ENCODE measurements at regions not wholly inside any gene's neighbourhood (a gene's known extent, or its start where the extent isn't known, plus 50 kb on each side); places are given as distances from the start of the nearest gene placed in this dataset.

GRCh38 chr18:2192562-2192961 lies 378.7 kb downstream of the METTL4 start:
- no peaks in the 10 kb centered on the region for H3K4me1 ChIP-seq
- no peak for DNase-seq (ENCODE audit: low spot score)
- H3K4me3 ChIP-seq: no peak overlapping the region
- no peaks in the 10 kb centered on the region for H3K36me3 ChIP-seq
- H3K9me3 ChIP-seq: peaks cover 0 to 7% of the 10 kb centered on the region in 2 donors
- no peaks in the 10 kb centered on the region for H3K27me3 ChIP-seq
- TF ChIP-seq, protein P1, sequence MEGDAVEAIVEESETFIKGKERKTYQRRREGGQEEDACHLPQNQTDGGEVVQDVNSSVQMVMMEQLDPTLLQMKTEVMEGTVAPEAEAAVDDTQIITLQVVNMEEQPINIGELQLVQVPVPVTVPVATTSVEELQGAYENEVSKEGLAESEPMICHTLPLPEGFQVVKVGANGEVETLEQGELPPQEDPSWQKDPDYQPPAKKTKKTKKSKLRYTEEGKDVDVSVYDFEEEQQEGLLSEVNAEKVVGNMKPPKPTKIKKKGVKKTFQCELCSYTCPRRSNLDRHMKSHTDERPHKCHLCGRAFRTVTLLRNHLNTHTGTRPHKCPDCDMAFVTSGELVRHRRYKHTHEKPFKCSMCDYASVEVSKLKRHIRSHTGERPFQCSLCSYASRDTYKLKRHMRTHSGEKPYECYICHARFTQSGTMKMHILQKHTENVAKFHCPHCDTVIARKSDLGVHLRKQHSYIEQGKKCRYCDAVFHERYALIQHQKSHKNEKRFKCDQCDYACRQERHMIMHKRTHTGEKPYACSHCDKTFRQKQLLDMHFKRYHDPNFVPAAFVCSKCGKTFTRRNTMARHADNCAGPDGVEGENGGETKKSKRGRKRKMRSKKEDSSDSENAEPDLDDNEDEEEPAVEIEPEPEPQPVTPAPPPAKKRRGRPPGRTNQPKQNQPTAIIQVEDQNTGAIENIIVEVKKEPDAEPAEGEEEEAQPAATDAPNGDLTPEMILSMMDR (IDR thresholded peaks at IDR 0.05): no peak
- no peak overlapping the region for H3K27ac ChIP-seq

GRCh38 chr18:2197946-2198345 lies 373.4 kb downstream of the METTL4 start:
- Histone ChIP-seq H3K9me3 (peaks cover 0 to 7% of the 10 kb centered on the region in 2 donors), H3K4me1 (no peaks in the 10 kb centered on the region), H3K27me3 (no peaks in the 10 kb centered on the region), H3K27ac (no peak overlapping the region), H3K36me3 (no peaks in the 10 kb centered on the region), H3K4me3 (no peak overlapping the region)
- TF ChIP-seq, protein P1 (IDR thresholded peaks at IDR 0.05): no peak
- no peak for DNase-seq (ENCODE audit: low spot score)

GRCh38 chr18:2199060-2199459 lies 372.2 kb downstream of the METTL4 start:
- DNase-seq (ENCODE audit: low spot score): no peak
- no peaks in the 10 kb centered on the region for H3K27me3 ChIP-seq

DNA sequence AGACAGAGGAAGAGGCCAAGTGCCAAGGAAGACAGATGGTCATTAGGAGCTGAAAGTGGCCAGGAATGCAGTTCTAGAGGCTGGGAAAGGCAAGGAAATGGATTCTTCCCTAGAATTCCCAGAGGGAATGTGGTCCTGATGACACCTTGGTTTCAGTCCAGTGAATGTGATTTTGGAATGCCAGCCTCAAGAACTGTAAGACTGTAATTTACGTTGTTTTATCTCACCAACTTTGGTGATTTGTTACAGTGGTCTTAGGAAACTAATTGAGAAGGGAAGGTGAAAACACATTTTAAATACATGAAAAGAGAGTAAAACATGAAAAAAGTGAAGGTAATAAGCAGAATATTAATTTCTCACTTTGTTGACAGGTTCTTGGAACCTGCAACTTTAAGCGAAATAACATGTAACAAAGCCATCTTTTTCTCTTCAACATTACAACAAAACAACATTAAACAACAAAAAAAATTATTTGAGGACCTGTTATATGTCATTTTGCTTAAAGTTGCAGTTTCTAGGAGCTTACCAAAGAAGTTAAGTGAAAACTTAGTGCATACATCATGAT lies 370.2 kb downstream of the METTL4 start:
- DNase-seq (ENCODE audit: low spot score): no peak
- Histone ChIP-seq H3K36me3 (no peaks in the 10 kb centered on the region), H3K27me3 (no peaks in the 10 kb centered on the region), H3K4me1 (no peaks in the 10 kb centered on the region), H3K27ac (no peak overlapping the region), H3K9me3 (no peaks in the 10 kb centered on the region), H3K4me3 (no peak overlapping the region)
- TF ChIP-seq, protein P1 (IDR thresholded peaks at IDR 0.05): no peak

More at GRCh38 chr18:2199060-2199459, 372.2 kb downstream of the METTL4 start:
- H3K27ac ChIP-seq: no peak overlapping the region
- TF ChIP-seq, protein P1 (IDR thresholded peaks at IDR 0.05): no peak
- no peaks in the 10 kb centered on the region for H3K4me1 ChIP-seq
- H3K36me3 ChIP-seq: no peaks in the 10 kb centered on the region
- peaks cover 0 to 2% of the 10 kb centered on the region in 2 donors for H3K9me3 ChIP-seq
- H3K4me3 ChIP-seq: no peak overlapping the region

DNA sequence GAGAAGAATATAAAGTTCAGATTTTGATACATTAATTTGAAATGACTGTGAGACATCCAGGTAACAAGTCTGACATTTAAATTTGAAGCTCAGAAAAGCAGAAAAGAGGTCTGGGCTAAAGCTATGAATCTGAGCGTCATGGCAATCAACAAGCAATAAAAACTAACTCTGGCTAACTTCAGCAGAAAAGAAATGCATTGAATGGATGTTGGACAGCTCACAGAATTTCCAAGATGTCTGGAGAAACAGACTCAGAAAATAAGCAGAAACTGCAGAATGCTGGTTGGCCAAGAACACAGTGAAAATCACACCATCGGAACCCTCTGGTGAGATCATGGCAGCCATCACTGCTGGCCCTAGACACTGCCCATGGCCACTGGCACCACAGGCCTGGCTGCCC lies 366.6 kb downstream of the METTL4 start:
- H3K4me1 ChIP-seq: no peaks in the 10 kb centered on the region
- no peak for DNase-seq (ENCODE audit: low spot score)
- TF ChIP-seq, protein P1 (IDR thresholded peaks at IDR 0.05): no peak
- H3K27me3 ChIP-seq: no peaks in the 10 kb centered on the region
- no peak overlapping the region for H3K27ac ChIP-seq
- H3K4me3 ChIP-seq: no peak overlapping the region
- H3K36me3 ChIP-seq: no peaks in the 10 kb centered on the region
- H3K9me3 ChIP-seq: no peaks in the 10 kb centered on the region

DNA sequence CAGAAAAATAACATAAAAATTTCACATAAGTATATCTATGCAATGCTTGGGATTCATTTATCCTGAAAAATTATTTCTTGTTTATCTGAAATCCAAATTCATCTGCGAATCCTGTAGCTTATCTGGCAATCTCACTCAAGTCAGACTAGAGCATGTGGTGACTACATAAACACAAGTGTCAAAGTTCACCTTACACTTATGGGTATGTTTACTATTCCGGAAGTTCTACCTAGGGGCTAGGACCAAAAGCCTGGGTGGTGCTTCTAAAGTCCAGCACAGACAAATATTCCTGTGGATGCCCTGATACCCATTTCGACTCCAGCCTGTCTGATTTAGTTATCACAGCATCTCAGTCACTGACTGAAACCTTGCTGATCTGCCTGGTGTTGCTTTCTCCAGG lies 364.0 kb downstream of the METTL4 start:
- no peak overlapping the region for H3K27ac ChIP-seq
- H3K27me3 ChIP-seq: no peaks in the 10 kb centered on the region
- TF ChIP-seq, protein P1 (IDR thresholded peaks at IDR 0.05): no peak
- no peaks in the 10 kb centered on the region for H3K9me3 ChIP-seq
- no peak for DNase-seq (ENCODE audit: low spot score)
- no peak overlapping the region for H3K4me3 ChIP-seq
- H3K4me1 ChIP-seq: no peaks in the 10 kb centered on the region
- H3K36me3 ChIP-seq: no peaks in the 10 kb centered on the region
